ENCODE measurements at regions not wholly inside any gene's neighbourhood (a gene's known extent, or its start where the extent isn't known, plus 50 kb on each side); places are given as distances from the start of the nearest gene placed in this dataset.

DNA sequence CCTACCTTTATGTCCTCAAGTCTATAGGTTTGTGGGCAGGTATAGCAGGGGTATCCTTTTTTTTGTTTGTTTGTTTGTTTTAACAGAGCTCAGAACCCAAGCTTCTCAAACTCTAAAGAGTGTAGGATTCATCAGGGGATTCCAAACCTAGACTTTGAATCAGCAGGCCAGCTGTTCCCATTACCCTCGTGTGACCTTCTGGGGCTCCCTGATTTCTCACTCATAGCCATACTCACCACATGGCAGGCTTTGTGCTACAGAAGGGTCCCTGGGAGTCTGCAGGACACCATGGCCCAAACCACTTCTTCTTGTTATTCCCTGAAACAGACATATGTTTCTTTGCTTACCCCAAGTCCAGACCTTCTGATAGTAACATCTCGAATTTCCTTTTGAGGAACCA lies 350.8 kb upstream of the TSHZ2 start:
- no peak for DNase-seq

- no peak for DNase-seq
Observed at GRCh38 chr20:52619671-52620070, 352.5 kb upstream of the TSHZ2 start.

DNA sequence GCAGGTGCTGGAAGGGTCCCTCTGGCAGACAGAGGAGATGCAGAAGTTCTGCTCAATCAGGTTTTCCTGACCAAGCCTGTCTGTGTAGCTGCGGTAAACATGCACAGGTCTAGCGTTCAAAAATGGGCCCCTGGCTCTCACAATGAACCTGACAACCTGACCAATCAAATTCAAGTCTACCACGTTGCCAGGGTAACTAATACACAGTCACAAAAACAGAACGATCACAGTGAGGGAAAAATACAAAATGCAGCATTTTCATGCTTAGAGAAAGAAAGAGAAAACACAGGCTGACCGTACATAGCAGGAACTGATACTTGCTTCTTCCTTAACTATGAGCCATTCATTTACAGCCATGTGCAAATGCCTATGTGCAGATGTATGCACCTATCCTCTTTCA lies 353.1 kb upstream of the TSHZ2 start:
- no peak for DNase-seq

DNA sequence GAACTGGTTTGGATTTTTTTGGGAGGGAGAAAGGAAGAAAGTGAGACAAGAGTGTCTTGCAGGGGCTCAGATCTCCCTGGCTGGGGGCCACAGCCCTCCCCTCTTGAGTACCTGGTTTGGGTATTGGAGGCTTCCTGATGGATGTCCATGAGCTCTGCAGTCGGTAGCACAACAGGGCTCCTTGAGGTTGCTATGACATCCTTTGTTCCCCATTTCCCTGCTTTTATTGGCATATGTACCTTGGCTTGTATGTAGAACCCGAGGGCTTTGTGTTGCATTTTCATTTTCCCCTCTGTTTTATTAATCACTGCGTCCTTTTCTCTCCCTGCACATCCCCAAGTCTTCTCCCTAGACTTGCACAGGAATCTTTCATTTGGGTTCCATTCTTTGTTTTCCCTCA lies 355.5 kb upstream of the TSHZ2 start:
- no peak for DNase-seq

- DNase-seq = no peak
Observed at GRCh38 chr20:52614051-52614863, 357.9 kb upstream of the TSHZ2 start.

- DNase-seq = no peak
Observed at GRCh38 chr20:52612046-52612632, 360.0 kb upstream of the TSHZ2 start.

GRCh38 chr20:52610749-52611148 lies 361.4 kb upstream of the TSHZ2 start:
- DNase-seq = no peak

DNA sequence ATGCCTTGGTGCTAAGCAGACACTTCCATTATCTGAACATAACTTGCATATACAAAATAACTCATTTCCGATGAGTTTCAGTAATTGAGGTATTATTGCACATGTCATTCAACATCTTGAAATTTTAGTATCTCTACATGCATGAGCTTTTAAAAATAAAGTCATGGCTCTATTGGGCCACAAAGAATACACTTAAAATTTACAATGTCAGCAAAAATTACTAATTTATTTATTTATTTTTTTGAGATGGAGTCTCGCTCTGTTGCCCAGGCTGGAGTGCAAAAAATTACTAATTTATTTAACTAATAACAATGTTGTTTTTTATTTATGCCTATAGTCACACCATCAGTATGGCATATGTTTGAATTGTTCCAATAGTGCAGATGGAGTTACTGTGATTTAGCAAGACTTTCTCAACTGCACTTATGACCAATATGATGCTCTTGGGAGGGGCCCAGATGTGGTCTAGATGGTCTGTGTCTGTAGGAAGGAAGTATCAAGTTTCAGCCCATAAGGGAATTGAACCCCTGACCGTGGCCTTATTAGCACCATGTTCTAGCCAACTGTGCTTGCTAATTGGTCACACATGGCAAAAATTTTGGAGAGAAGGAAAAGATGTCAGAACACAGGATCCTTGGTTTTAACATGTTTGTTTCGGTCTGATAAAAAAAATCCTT lies 370.7 kb upstream of the TSHZ2 start:
- DNase-seq = no peak

DNA sequence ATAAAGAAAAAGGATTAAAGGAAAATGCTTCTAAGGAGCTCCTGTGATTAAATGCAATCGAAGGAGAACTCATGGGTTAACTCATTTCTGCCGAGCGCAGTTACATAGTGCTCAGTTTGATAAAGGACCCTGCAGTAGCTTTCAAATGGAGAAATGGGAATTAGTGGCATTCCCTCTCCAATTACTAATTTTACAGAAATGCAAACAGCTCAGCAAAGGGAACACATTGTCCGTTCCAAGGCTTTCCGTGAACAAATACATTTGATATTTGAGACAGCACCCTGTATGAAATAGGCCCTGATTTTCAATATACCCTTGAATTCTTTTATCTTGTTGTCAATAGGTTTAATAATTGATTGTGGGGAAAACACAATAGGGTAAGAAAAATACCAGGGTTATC lies 375.9 kb upstream of the TSHZ2 start:
- no peak for DNase-seq

DNA sequence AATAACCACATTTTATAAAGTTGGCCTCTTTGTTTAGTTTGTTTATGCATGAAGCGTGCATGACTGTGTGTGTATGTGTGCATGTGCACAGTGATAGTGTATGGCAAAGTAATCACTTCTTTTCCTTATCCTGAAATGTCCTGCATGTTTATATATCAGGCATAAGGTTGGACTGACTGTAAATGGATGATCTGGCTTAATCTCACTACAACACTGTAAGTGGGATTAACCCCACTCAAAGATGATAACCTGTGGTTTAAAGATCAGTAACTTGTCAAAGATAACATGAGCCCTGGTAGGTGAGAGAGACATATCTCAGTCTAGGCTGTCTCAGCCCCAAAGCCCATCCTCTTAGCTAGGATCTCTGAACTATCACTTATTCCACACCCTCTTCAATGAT lies 376.6 kb upstream of the TSHZ2 start:
- DNase-seq = no peak

GRCh38 chr20:52593654-52594053 lies 378.5 kb upstream of the TSHZ2 start:
- DNase-seq = no peak

GRCh38 chr20:52592567-52592966 lies 379.6 kb upstream of the TSHZ2 start:
- no peak for DNase-seq

GRCh38 chr20:52590100-52590499 lies 382.1 kb upstream of the TSHZ2 start:
- DNase-seq = no peak

GRCh38 chr20:52589251-52589812 lies 382.8 kb upstream of the TSHZ2 start:
- DNase-seq = no peak

- DNase-seq = no peak
Observed at GRCh38 chr20:52586660-52587059, 385.5 kb upstream of the TSHZ2 start.

- DNase-seq = no peak
Observed at GRCh38 chr20:52585333-52585732, 386.8 kb upstream of the TSHZ2 start.

DNA sequence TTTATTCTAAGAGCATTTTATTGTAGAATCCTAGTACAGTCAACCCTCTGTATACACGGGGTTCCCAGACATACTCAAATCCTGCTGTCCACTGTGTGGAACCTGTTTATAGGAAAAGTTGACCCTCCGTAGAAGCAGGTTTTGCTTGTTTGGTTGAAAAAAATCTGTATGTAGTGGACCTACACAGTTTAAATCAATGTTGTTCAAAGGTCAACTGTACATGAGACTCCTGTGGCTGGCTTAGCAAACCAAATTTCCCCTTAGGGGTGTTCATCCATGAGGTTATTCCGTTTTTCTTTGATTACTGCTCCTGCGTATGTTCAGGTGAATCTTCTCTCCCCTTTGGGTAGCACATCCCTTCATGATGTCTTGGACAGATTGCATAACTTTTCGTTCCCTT lies 387.0 kb upstream of the ZFP64 start:
- DNase-seq = no peak

GRCh38 chr20:52577696-52578095 lies 386.1 kb upstream of the ZFP64 start:
- DNase-seq = no peak

- DNase-seq = no peak
Observed at GRCh38 chr20:52572687-52573086, 381.1 kb upstream of the ZFP64 start.

- no peak for DNase-seq
Observed at GRCh38 chr20:52569201-52569600, 377.6 kb upstream of the ZFP64 start.

DNA sequence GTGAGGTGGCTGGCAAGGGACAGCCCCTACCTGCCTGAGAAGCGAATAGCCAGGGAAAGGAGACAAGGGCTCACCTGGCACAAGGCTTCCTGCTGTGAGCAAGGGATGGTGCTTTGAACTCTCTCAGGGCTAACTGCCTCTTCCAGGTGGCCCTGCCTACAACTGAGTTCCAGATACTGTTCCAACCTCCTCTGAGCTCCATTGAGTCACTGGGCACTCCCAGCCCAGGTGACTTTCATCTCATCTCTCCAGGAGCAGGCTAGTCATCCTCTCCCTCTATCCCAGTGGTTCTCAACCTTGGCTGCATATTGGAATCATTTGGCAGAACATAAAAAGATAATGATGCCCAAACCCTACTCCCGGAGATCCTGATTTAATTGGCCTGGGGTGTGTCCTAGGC lies 374.0 kb upstream of the ZFP64 start:
- DNase-seq = no peak

- no peak for DNase-seq
Observed at GRCh38 chr20:52564594-52564993, 373.0 kb upstream of the ZFP64 start.

GRCh38 chr20:52552181-52552872 lies 360.7 kb upstream of the ZFP64 start:
- no peak for DNase-seq

All from GOT3 (cell line).